ENCODE measurements at regions not wholly inside any gene's neighbourhood (a gene's known extent, or its start where the extent isn't known, plus 50 kb on each side); places are given as distances from the start of the nearest gene placed in this dataset.

GRCh38 chr7:42768045-42768444, 143.8 kb downstream of the C7orf25 start:
- H3K9me3 Mint-ChIP-seq = no peaks in the 10 kb centered on the region
- TF ChIP-seq CTCF (IDR thresholded peaks at IDR 0.05) = no peak
- H3K27me3 Mint-ChIP-seq (ENCODE audit: low read depth, poor library complexity) = no peaks in the 10 kb centered on the region
- no peak overlapping the region for H3K27ac Mint-ChIP-seq
- H3K36me3 Mint-ChIP-seq (ENCODE audit: low read depth) = no peaks in the 10 kb centered on the region
- H3K4me1 Mint-ChIP-seq = no peaks in the 10 kb centered on the region
- DNase-seq = no peak
- no peak overlapping the region for H3K4me3 Mint-ChIP-seq

- Mint-ChIP-seq H3K27me3 (ENCODE audit: low read depth, poor library complexity) (no peaks in the 10 kb centered on the region), H3K9me3 (peaks cover 3% of the 10 kb centered on the region), H3K36me3 (ENCODE audit: low read depth) (no peaks in the 10 kb centered on the region), H3K4me1 (no peaks in the 10 kb centered on the region), H3K27ac (no peak overlapping the region), H3K4me3 (no peak overlapping the region)
- TF ChIP-seq CTCF (IDR thresholded peaks at IDR 0.05) = no peak
- DNase-seq = no peak
These were observed 145.0 kb downstream of the C7orf25 start for GRCh38 chr7:42766782-42767423.

GRCh38 chr7:42765931-42766330, 145.9 kb downstream of the C7orf25 start:
- TF ChIP-seq CTCF (IDR thresholded peaks at IDR 0.05) = no peak
- H3K4me1 Mint-ChIP-seq = no peaks in the 10 kb centered on the region

GRCh38 chr7:42763137-42763551, 148.7 kb downstream of the C7orf25 start:
- Mint-ChIP-seq H3K4me1 (no peaks in the 10 kb centered on the region), H3K27me3 (ENCODE audit: low read depth, poor library complexity) (peaks cover 4% of the 10 kb centered on the region), H3K36me3 (ENCODE audit: low read depth) (no peaks in the 10 kb centered on the region), H3K4me3 (no peak overlapping the region), H3K27ac (no peak overlapping the region), H3K9me3 (peaks cover 16% of the 10 kb centered on the region)
- DNase-seq = no peak
- no peak for TF ChIP-seq CTCF (IDR thresholded peaks at IDR 0.05)

More at GRCh38 chr7:42765931-42766330, 145.9 kb downstream of the C7orf25 start:
- no peak overlapping the region for H3K4me3 Mint-ChIP-seq
- peaks cover 3% of the 10 kb centered on the region for H3K9me3 Mint-ChIP-seq
- H3K27me3 Mint-ChIP-seq (ENCODE audit: low read depth, poor library complexity) = no peaks in the 10 kb centered on the region
- no peaks in the 10 kb centered on the region for H3K36me3 Mint-ChIP-seq (ENCODE audit: low read depth)
- no peak overlapping the region for H3K27ac Mint-ChIP-seq
- DNase-seq = no peak

GRCh38 chr7:42761486-42761885, 150.4 kb downstream of the C7orf25 start:
- TF ChIP-seq CTCF (IDR thresholded peaks at IDR 0.05) = no peak
- H3K36me3 Mint-ChIP-seq (ENCODE audit: low read depth) = no peaks in the 10 kb centered on the region
- peaks cover 6% of the 10 kb centered on the region for H3K4me1 Mint-ChIP-seq
- peaks cover 4% of the 10 kb centered on the region for H3K27me3 Mint-ChIP-seq (ENCODE audit: low read depth, poor library complexity)
- no peak for DNase-seq
- H3K4me3 Mint-ChIP-seq = no peak overlapping the region
- H3K9me3 Mint-ChIP-seq = peaks cover 16% of the 10 kb centered on the region
- no peak overlapping the region for H3K27ac Mint-ChIP-seq

GRCh38 chr7:42758124-42758523, 153.7 kb downstream of the C7orf25 start:
- Mint-ChIP-seq H3K9me3 (peaks cover 16% of the 10 kb centered on the region), H3K4me3 (no peak overlapping the region), H3K4me1 (peaks cover 23% of the 10 kb centered on the region), H3K27me3 (ENCODE audit: low read depth, poor library complexity) (peaks cover 4% of the 10 kb centered on the region), H3K27ac (no peak overlapping the region), H3K36me3 (ENCODE audit: low read depth) (no peaks in the 10 kb centered on the region)
- no peak for DNase-seq
- no peak for TF ChIP-seq CTCF (IDR thresholded peaks at IDR 0.05)

All from nephron progenitor cell (in vitro differentiated cells).